ENCODE measurements at regions not wholly inside any gene's neighbourhood (a gene's known extent, or its start where the extent isn't known, plus 50 kb on each side); places are given as distances from the start of the nearest gene placed in this dataset.

DNA sequence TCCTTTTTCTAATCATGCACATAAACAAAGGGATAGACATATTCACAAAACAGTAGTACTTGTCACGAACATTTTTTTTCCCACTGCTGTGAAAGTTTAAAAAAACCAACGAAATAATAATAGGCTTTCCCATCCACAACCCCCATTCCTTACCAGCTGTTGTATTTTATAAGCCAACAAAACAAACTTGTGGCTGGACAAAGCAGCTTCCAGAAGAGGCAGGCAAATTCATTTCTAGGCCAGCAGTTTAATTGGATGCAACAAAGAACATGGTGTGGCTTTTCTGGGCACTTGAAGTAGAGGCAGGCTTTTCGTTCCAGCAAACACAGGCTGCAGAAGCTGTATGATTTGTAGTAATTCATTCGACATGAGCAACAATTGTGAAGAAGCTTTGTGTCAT lies 56.0 kb upstream of the FAM20A start:
- no peak for DNase-seq

DNA sequence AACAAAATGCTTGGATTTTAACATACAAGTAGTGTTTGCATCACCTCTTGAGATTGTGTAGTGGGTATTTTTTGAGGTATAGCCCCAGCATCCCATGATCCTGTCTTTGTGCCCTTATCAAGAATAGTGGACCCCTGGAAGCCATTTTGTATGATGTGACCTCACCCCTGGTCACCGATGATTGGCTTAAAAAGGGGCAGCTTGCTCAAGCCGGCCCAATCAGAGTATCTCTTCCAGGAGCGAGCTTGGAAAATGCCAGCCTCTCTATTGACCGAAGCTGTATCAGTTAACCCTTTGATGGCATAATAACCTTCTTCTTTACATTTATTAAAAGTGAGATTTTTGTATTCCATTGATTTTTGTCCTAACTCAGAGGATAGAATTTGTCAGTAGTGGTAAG lies 55.5 kb upstream of the FAM20A start:
- no peak for DNase-seq
